GM18951 (cell line): ENCODE measurements at regions not wholly inside any gene's neighbourhood (a gene's known extent, or its start where the extent isn't known, plus 50 kb on each side); places are given as distances from the start of the nearest gene placed in this dataset.

Experiments used
- POLR2A ChIP-seq: IDR thresholded peaks from 4 replicates; pipeline ENCODE4 v1.6.1; 2011; ENCODE audit warnings: mild to moderate bottlenecking; ENCODE audit not compliant: insufficient read length, insufficient read depth; ENCODE audit errors: extremely low read depth
- in situ Hi-C: fragments of 300-500 bp; cut with MboI; formaldehyde crosslinking; loops from one replicate; pipeline ENCODE4 v1.12.0; 2022; ENCODE audit warnings: low sequenced_read_pairs, mixed read lengths, inconsistent platforms; ENCODE audit not compliant: unreplicated experiment

DNA sequence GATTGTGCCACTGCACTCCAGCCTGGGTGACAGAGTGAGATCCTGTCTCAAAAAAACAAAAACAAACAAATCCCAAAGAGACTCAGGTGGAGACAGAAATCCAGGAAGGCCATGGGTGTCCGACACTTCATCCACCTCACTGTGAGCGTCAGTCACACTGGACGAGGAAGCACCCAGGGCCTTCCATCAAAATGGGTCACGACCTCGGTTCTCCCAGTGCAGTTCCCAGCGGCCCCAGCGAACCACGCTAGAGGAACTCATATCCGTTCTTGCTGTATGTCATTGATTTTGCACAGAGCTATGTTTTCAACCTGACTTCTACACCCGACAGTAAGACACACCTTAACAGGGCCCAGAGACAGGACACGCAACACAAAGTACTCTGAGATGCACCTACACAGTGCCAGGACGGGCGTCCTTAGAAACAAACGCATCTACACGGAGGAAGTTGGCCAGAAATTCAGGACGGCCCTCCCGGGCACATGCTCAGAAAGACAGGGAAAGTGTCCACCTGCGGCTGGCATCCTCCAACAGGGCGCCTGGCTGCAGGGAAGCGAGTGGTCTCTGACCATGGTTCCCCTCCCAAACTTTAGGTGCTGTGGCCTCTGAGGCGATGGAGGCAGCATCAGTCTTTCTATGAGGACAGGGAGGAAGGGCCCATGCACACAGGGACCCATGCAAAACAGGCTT is 410.5 kb downstream of the CTTN start:
- TF ChIP-seq POLR2A, result no peak
- in situ Hi-C loops, result no loop called here

DNA sequence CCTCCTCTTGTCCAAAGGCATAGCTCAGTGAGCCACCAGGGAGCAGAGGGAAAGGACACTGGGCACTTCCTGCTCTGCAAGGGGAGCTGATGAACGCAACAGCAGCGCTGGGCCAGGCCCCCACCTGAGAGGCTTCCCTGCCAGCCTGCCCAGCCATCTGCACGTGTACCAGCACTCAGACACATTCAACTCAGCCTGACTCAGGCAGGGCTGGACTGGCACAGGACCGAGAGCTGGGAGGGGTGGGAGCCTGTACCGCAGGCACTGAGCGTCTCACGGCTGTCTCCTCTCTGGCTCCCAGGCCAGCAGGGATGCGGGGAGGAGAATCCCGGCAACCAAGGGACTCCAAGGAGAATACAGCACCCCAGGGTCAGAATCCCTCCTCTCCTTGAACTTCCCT is 411.8 kb downstream of the CTTN start:
- in situ Hi-C loops, result no loop called here
- no peak for TF ChIP-seq POLR2A

DNA sequence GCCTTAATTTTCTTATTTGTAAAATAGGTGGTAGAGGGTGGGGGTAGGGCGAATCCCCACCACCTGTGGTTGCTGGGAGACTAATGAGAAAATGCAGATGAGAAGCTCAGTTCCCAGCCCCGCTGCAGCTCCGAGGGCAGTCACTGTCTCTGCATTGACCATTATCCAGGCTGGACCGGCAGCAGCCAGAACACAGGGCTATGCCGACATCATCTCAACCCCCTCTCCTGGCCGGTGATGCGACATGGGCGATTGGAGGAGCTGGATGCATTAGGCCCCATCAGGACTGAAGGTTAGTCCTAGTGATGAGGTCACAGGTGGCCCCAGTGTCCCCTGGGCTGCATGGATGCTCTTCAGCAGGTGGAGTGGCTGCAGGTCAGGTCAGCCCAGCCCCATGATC is 412.4 kb downstream of the CTTN start:
- in situ Hi-C loops, result no loop called here
- TF ChIP-seq POLR2A, result no peak

DNA sequence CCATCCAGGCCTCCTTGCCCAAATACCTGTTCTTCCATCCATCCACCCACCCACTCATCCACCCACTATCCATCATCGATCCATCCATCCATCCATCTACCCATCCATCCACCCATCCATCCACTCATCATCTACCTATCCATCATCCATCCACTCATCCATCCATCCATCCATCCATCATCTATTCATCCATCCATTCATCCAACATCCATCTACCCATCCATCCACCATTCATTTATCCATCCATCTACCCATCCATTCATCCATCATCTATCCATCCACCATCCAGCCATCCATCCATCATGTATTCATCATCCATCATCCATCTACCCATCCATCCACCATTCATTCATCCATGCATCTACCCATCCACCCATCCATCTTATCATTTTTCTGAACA is 413.2 kb downstream of the CTTN start:
- TF ChIP-seq POLR2A, result no peak
- in situ Hi-C loops, result no loop called here

DNA sequence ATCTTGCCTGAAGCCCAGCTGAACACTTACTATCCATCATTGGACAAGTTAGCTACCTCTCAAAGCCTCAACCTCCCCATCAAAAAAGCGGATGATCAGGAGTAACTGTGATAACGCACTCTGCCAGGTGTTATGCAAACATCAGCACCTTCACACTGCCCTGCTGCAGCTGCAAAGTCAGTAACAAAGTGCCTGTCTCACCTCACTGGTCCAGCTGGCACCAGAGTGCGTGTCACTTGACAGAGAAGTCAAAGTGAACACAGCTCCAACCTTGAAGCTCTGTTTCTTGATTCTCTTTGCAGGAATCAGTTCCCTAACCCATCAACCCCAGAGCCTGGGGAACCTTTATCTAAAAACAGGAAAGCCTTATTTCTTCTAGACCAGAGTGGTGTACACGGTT is 413.6 kb downstream of the CTTN start:
- in situ Hi-C loops, result no loop called here
- TF ChIP-seq POLR2A, result no peak

DNA sequence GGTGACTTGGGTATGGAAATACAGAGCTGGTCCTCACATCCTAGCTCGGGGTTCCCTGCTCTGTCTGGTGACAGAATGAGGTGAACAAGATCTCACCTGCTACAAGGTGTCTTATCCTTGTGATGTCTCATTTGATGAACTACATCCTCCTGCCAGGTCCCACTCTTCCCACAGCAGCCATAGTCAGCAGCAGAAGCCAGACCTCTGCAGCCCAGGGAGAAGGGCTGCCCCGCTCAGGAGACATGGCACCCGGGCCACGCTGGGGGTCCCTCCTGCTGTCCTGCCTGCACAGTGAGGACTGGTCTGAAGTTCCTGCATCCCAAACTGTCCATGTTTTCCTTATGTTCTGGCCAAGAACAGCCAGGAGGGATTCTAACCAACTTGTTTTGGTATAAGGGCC is 414.1 kb downstream of the CTTN start:
- in situ Hi-C loops, result no loop called here
- TF ChIP-seq POLR2A, result no peak

DNA sequence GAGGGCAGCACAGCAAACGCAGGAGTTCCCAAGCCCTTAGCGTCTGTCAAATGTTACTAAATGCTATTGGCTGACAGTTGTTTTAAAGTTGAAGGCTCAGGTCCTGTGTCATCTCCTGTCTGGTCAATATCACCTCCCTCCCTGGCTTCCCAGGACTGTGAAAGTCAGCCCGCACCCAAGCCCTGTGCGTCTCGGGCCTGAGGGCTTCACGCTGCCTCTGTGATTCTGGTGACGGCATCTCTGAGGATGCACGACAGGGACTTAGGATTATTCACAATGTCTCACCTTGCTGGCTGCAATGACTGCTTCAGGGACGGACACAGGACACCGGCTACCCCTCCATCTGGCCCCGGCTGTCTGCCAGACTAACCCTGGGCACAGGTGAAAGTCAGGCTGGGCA is 415.3 kb downstream of the CTTN start:
- in situ Hi-C loops, result no loop called here
- no peak for TF ChIP-seq POLR2A

DNA sequence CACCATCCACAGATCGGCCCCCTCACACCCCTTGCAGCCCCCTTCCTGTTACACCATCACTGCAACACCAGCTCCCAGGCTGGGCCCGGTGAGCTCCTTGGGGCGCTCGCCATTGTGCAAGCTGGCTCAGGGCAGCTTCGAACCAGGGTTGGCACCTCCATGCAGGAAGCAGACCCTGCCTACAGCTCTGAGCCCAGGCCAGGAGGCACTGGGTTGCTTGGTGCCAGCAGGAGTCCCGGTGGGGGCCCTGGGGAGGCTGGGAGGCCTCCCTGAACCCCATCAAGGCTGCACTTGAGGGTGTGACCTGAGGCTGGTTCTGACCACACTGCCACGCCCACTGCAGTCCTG is 417.1 kb downstream of the CTTN start:
- TF ChIP-seq POLR2A, result no peak
- in situ Hi-C loops, result no loop called here

DNA sequence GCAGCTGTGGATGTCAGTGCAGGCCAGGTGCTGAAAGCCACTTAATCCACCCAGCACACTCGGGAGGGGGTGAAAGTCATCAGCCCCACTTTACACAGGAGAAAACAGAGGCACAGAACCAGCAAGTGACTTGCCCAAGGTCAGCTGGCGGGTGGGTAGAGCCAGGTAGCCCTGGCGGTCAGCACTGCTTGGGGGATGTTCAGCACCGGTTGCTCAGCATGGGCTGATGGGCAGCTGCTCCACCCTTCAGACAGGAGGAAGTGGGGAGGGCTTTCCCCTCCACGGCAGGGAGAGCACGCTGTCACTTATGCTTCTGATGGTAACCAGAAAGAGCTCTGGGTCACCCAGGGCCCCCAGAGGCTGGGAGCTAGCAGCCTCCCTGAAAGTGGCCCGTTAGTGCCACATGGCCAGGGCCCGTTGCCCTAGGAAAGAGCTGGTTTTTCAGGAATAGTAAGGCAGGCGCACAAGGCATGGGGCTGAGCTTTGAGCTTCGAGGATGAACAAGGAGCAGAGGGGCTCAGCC is 417.9 kb downstream of the CTTN start:
- no peak for TF ChIP-seq POLR2A
- in situ Hi-C loops, result no loop called here

DNA sequence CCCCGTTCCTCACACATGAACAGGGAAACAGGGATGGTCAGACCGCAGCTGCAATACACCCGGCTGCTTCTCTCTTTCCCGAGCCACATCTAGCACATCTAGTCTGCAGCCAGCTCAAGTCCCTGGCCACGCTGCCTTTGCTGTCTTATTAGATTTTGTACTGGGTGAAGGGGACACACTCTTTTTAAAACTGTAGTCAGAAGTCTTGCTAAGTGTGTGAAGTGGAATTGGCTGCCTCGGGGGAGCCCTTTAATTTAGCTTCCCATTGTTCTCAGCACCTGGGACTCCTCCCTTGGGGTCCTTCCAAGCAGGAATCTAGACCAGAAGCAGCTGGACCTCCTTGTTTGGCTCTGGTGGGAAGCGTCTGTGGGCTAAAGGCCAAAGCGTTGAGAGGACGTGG is 420.0 kb downstream of the CTTN start:
- TF ChIP-seq POLR2A, result no peak
- in situ Hi-C loops, result no loop called here

DNA sequence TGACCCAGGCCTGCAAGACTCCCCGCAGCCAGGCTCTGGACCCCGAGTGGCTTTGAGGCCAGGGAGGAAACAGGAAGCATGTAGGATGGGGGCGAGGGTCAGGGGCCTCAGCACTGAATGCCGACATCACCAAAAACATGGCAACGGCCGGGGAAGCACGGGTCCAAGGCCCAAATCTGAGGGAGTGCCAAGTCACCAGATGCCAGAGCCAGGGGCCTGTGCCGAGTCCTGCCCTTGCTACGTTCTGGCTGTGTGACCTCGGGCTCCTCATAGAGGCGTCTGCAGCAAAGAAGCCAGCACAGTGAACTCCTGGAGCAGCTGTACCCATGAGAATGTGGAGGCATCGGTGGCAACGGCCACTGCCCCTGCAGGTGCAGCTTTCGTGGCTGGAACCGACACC is 420.7 kb downstream of the CTTN start:
- TF ChIP-seq POLR2A, result no peak
- in situ Hi-C loops, result no loop called here

DNA sequence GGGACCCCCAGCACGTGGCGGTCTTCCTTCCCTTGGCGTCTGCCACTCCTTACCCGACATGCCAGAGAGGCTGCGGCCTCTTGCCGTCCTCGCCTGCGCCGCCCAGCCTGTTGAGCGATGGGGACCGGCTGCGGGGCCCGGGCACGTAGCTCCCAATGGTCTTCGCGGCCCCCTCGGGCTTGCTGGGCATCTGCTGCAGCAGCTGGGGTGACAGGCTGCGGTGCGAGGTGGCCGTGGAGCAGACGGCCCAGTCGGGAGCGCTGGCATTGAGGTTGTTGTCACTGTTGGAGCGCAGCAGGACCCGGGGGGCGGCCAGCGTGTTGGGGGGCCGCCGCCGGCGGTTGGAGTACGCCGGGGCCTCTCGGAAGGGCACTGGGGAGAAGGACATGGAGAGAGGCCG is 422.0 kb downstream of the CTTN start:
- TF ChIP-seq POLR2A, result no peak
- in situ Hi-C loops, result no loop called here

DNA sequence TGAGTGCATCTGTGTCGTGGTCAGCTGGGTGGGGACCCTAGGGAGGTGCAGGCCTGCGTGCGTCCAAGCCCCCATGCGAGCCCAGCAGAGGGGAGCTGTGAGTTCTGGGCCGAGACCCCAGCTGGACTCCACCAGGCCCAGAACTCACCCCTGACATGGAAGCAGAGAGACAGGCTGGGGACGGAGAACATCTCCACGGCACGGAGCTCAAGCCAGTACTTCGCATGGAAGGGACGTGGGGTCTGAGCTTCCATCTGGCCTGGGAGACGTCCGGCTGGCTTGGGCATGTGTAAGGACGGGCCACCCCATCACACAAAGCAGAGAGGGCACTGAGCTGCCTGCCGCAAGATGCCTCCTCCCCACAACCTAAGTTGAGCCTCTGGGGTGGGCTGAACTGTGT is 422.4 kb downstream of the CTTN start:
- in situ Hi-C loops, result no loop called here
- no peak for TF ChIP-seq POLR2A

DNA sequence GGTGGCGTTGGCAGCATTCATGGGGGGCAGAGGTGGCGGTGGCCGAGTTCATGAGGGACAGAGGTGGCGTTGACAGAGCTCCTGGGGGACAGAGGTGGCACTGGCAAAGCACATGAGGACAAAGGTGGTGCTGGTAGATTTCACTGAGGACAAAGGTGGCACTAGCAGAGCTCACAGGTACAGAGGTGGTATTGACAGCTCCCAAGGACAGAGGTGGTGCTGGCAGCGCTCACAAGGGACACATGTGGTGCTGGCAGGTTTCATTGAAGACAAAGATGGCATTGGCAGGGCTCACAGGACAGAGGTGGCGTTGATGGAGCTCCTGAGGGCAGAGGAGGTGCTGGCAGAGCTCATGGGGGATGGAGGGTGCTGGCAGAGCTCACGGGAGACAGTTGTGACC is 425.4 kb downstream of the CTTN start:
- in situ Hi-C loops, result no loop called here
- no peak for TF ChIP-seq POLR2A
